ENCODE measurements at regions not wholly inside any gene's neighbourhood (a gene's known extent, or its start where the extent isn't known, plus 50 kb on each side); places are given as distances from the start of the nearest gene placed in this dataset.

DNA sequence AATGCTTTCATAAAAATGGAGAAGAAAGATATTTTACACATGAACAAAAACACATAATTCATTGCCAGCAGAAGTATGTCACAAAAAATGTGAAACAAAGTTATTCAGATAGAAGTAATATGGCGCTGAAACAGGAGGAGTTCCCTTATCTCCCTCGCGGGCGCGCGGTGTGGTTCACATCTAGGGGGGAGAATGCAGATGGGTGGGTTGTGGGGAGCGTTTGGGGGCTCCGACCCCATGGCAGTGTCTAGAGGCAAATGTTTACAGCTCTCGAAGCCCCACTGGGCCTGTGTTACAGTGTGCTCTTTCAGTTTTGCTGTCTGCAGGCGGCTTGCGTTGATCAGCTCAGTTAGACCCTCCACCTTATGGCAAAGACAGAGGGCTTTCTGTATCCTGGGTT lies 297.5 kb downstream of the CGGBP1 start:
- TF ChIP-seq, protein P1, sequence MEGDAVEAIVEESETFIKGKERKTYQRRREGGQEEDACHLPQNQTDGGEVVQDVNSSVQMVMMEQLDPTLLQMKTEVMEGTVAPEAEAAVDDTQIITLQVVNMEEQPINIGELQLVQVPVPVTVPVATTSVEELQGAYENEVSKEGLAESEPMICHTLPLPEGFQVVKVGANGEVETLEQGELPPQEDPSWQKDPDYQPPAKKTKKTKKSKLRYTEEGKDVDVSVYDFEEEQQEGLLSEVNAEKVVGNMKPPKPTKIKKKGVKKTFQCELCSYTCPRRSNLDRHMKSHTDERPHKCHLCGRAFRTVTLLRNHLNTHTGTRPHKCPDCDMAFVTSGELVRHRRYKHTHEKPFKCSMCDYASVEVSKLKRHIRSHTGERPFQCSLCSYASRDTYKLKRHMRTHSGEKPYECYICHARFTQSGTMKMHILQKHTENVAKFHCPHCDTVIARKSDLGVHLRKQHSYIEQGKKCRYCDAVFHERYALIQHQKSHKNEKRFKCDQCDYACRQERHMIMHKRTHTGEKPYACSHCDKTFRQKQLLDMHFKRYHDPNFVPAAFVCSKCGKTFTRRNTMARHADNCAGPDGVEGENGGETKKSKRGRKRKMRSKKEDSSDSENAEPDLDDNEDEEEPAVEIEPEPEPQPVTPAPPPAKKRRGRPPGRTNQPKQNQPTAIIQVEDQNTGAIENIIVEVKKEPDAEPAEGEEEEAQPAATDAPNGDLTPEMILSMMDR (IDR thresholded peaks at IDR 0.05) = no peak
- TF ChIP-seq POLR2A (IDR thresholded peaks at IDR 0.05) = no peak
